22Rv1 (cell line): ENCODE measurements at regions not wholly inside any gene's neighbourhood (a gene's known extent, or its start where the extent isn't known, plus 50 kb on each side); places are given as distances from the start of the nearest gene placed in this dataset.
"Not testable (repeated sequence)": the region's sequence is repeated elsewhere in the genome, so short reads cannot be mapped to it uniquely, and the experiment has no call there.

Experiments used
- CTCF ChIP-seq: fragments of 450-650 bp; IDR thresholded peaks from 2 replicates; pipeline ENCODE4 v1.5.1; 2017; ENCODE audit warnings: mild to moderate bottlenecking
- ZFX ChIP-seq: fragments of 450-650 bp; IDR thresholded peaks from 2 replicates; pipeline ENCODE4 v1.6.1; 2017; ENCODE audit warnings: antibody characterized with exemption, borderline replicate concordance

GRCh38 chr4:89489921-89490431 is 182.4 kb upstream of the GPRIN3 start:
- not testable (repeated sequence) for TF ChIP-seq CTCF, ZFX
